ENCODE measurements at regions not wholly inside any gene's neighbourhood (a gene's known extent, or its start where the extent isn't known, plus 50 kb on each side); places are given as distances from the start of the nearest gene placed in this dataset.
"Not testable (repeated sequence)": the region's sequence is repeated elsewhere in the genome, so short reads cannot be mapped to it uniquely, and the experiment has no call there.

DNA sequence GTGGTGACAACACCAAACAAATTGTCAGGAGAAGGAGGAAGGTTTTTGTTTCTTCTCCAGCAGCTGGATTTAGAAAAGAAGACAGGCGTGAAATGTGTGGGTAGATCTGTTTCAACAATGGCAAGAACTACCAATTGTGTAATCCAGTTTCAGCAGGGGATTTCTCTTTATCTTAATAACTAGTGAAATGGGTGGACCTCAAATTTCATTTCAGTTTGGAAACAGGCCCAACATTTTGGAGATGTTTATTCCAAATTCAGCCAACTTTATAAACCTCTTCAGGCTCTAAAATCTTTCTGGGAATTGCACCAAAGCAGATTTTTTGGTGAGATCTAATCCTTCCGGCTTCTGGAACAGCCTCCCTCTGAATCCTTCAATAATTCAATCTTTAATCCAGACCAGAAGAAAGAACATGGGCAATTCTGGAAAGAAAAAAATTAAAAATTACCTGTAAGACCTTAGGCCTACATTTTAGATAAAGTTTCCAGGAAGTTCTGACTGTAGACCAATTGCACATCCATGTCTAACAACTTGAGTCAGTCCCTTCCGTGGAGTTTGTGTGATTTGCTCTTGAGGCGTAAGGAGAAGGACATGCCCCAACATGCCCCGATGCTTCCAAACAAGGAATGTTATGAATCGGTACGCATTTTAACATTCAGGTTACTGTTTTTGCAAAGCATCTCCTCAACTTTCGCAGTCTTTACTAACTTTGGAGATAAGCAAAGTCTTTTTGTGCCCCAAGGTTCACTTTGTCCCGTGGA, 423.6 kb downstream of the IRX1 start:
- no peak for DNase-seq (ENCODE audit: low read depth)

DNA sequence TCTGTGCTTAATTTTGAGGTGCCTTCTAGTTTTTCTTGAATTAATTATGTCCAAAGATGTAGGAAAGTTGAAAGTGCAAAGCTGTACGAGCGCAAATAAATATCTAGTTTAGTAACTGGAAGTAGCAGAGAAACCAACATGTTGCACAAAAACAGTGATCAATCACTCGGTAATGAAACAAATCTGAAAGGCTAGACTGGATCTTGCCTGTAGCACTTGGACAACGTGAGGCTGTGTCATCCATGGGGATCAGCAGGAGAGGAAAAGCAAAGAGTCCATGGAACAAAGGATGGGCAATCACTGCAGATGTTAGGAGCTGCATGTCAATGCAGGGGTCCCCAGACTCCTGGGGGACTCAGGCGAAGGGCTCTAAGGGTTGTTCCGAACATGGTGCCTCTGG, 424.2 kb downstream of the IRX1 start:
- DNase-seq (ENCODE audit: low read depth): no peak

DNA sequence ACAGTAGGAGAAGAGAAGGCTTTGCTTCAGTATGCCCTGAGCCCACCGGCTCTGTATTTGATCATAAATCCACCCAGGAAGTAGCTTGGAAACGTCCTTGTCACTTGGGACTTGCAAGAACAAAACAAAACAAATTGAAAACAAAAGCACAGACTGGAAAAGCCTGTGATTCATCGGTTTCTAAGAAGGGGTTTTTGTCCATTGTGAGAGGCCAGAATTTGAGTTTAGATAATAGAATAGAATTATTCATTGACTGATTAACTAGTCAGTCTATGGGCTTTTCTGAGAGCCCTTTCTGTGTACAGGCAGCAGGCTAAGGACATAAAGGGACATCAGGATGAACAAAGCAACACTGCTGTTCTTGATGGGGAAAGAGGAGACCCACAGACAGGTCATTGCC, 424.8 kb downstream of the IRX1 start:
- DNase-seq (ENCODE audit: low read depth): no peak

DNA sequence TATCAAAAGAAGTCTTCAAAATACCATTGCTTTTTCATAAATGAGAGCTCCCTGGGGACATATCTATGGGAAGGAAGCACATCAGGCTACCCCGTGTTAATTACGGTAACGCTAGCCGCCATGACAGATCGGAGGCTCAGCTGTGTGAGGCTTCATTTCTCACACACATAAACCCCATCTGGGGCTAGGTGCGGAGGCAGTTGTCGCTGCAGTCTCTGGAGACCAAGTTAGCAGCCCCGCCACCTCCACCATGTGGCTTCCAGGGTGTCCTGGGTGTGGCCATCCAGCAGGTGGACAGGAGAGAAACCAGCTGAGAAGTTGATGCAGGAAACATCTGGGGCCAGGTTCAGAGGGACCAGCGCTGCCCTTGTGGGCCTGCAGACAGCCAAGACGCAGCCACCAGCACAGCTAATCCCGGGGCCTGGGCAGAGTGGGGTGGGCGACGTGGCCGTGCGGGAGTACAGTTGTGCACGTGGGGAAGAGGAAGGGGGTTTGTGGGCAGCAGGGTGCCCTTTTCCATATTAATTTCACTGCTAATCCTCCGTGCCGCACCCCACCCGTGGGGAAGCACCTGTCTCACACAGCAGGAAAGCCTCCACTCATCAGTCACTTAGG, 426.5 kb downstream of the IRX1 start:
- DNase-seq (ENCODE audit: low read depth): no peak

DNA sequence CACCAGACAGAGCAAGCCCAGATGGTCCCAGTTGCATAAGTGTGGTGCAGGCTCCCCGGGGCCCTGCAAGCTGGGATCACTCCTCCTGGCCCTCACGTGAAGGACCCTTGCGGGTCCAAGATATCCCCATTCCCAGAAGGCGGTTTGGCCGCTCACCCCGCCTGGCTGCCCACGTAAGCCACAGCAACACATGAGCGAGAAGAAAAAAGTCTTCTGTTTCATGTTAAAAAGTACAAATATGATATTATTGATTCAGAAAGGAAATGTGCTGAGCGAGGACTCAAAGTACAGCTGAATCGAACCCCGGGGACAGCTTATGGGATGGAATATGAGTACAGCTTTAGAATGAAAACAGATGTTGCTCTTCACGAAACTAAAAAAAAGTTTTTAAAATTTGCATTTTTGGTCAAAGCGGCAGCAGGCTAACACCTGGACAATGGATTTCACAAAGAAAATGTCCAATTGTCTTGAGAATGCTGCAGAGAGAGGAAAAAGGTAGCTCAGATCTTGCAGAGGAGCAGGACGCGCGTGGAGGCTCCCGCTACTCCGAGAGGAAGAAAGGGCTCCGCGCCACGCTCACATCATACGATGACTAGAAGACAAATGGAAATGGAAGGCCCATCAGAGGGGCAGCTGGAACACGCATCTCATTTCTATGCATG, 427.6 kb downstream of the IRX1 start:
- no peak for DNase-seq (ENCODE audit: low read depth)

DNA sequence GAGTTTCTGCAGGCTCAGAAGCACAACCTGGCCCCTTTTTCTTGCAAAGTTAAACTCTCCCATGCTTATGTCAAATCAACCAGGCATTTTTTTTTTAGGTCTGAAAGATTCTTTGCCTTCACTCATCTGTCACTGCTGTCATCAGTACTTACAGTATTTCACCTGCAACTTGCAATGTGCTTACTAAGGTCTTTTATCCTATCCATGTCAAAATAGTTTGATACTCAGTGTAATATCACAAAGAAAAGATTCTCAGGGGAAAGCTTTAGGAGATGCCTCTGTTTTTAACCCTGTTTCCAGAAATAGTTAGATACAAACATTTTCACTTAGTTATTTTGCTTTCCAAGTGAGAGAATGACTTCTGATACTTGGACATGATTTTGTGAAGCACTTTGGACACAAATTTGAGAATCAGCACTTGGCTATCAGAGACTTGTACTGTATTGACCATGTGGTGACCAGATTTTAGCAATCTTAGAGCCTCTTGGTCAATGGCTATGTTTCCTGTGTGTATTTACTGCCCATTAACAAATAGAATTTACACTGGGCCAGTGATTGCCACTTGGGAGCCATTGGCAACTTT, 428.2 kb downstream of the IRX1 start:
- DNase-seq (ENCODE audit: low read depth): no peak

DNA sequence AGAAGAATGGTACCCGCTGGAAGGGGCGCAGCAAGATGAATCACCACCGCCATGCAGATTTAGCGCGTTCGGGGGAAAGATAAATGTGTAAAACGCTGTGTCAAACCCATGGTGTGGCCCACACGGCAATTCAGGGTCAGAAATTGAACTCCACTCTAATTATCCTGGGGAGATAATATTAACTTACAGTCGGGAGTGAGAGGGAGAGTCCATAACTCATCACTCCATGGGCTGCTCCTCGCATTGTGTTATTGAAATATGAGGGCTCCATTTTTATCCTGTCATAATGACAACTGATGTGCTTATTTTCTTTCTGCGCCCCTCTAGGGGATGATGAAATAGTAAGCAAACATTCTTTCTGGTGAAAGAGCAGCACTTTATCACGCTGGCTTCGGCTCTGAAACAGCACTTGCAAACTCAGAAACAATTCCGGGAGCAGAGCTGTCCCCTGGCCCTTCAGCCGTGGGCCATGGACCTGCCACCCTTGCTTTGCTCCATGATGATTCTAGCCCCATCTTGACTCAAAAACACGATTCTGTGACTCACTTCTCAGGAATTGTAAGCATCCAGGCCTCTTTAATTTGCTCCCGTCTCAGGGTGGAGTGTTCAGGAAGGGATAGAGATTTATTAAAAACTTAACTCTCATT, 431.6 kb downstream of the IRX1 start:
- no peak for DNase-seq (ENCODE audit: low read depth)

DNA sequence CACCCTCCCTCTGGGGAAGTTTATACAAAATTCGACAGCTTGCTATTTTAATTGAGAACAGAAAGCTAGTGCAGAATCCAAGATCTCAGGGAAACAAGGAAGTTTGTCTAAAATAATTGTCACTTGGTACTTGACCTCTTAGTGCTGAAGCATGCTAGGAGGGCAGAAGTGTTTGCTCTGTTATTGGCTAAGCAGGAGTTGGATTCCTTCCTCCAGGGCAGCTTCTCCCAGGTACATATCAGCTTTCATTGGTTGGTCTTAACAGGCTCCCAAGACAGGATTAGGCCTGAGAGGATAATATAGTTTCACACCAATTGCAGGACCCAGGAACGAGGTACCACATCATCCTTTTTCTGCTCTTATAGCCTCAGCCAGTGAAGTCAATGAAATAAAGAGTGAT, 432.8 kb downstream of the IRX1 start:
- no peak for DNase-seq (ENCODE audit: low read depth)

DNA sequence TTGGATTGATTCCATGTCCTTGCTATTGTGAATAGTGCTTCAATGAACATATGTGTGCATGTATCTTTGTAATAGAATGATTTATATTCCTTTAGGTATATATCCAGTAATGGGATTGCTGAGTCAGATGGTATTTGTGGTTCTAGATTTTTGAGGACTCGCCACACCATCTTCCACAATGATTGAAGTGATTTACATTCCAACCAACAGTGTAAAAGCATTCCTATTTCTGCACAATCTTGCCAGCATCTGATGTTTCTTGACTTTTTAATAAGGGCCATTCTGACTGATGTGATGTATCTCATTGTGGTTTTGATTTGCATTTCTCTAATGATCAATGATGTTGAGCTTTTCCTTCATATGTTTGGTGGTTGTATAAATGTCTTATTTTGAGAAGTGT, 437.9 kb downstream of the IRX1 start:
- DNase-seq (ENCODE audit: low read depth): not testable (repeated sequence)

DNA sequence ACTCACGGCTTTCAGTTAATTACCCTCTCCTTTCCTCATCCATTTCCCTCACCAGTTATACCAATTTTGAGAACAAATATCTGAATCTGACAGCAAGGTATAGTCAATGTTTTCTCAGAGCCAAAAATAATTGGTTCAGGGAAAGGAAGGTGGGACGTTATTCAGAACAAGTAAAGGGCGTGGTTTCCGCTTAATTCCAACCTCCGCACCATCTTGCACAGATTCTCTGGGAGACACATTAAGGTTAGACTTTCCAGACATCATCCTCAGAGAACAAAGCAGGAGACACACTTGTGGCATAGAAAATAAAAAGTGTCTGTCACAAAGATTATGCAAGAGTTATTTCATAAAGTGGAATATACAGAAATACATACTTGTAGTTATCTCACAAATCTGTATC, 441.2 kb downstream of the IRX1 start:
- DNase-seq (ENCODE audit: low read depth): no peak

DNA sequence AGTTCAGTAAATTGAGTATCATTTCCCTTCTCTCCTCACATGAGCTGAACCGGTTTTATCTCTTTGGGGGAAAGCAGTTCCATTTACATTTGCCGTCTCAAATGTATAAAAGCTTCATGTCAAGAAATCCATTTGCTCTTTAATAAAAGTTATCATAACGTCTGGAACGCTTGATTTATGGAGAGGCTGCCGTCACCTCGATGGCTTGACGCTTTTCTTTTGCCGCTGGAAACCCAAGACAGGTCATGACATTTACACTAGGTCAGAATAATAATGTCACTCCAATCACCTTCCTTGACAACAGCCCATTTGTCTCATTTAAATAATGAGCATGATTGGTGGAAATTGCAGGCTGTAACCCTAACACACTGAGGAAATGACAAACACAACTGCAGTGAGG, 443.4 kb downstream of the IRX1 start:
- no peak for DNase-seq (ENCODE audit: low read depth)

DNA sequence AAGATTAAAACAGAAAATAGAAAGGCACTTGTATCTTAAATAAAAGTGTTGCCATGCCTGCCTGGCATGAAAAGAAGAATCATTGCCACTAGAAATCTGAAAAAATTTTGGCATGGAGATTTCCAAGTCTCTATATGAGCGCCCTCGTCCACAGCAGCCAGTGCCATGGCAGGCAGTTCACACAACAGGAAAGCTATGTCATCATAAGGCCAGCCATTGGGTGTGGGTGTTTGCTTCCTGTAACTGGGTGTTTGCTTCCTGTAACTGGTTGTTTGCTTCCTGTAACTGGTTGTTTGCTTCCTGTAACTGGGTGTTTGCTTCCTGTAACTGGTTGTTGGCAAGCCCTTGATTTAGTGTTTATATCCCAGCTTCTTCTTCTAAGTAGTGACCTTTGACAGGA, 446.7 kb downstream of the IRX1 start:
- DNase-seq (ENCODE audit: low read depth): no peak

DNA sequence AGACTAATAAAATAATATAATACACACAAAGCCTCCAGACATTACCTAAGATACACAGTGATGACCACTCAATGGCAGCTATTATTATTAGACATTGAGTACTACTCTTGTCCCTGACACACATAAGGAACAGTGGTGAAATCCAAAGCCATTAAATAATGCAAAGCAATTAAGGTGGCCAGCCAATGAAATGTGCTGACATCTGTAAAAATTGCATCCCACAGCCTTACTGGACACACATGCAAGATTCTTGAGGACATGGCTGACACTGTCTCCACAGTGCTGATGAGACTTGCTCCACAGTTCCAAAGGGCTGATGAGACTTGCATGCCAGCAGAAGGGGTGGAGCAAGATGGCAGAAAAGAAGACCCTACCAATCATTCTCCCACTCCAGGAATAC, 447.5 kb downstream of the IRX1 start:
- DNase-seq (ENCODE audit: low read depth): no peak

DNA sequence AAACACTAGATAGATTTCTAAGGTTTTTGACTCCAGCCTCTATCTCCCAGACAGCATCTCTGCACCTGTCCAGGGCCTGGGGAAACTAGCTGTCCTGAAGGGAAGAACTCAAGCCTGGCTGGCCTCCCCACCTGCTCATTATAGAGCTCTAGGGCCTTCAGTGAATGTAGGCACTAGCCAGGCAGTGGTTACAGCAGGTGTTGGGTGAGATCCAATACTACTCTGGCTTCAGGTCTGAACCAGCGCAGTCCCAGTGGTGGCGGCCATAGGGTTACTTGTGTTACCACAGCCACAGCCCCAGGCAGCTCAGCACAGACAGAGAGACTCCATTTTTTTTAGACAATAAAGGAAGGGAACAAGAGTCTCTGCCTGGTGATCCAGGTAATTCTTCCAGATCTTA, 449.2 kb downstream of the IRX1 start:
- DNase-seq (ENCODE audit: low read depth): no peak

DNA sequence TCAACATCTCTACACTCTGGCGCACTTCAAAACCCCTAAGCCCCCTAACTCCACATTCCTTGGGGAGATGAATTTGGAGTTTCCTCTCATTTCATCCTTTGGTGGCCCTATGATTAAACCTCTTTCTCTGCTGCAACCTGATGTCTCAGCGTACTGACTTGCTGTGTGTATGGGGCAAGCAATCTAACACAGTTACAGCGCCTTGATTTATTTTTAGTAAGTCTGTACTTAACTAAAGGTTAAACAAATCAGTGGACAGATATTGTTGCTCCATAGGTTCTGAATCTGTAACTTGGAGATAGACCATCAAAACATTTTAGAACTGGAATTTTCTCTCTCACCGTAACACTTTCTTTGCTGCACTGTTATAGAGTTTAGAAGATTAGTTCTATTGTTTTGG, 452.8 kb downstream of the IRX1 start:
- DNase-seq (ENCODE audit: low read depth): no peak

DNA sequence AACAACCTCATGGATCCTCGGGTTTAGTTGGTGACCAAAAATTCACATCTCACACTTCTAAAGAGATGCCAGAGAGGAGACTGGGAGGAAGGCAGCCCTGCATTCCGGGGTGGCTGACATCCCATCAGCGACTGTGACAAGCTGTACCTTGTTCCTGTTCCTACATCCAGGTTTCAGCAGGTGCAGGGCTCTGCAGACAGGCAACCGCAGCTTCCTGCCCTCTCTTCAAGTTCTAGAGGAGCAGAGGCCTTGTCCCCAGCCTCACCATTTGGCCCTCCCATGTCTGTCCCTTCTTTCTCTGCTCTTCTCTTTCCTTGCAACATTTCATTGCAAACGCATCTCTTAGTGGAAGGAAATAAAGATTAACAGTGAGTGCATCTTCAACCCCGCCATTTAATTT, 454.6 kb downstream of the IRX1 start:
- DNase-seq (ENCODE audit: low read depth): no peak

DNA sequence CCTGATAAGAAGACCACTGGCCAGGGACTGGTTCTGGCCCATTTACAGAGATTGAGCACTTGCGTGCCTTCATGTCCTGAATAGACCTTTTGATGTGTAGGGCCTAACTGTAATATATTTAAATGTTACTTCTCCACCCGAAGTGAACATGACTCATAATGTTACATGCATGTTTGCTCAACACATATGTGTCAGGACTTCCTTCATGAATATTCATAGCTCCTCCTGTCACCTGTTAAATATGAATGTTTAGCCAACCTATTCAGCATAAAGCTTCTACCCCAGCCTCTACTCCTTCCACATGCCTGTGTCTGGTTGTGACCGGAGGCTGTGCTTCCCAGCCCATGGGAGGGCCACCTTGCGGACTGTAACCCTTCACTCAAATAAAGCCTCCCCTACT, 457.5 kb downstream of the IRX1 start:
- no peak for DNase-seq (ENCODE audit: low read depth)

DNA sequence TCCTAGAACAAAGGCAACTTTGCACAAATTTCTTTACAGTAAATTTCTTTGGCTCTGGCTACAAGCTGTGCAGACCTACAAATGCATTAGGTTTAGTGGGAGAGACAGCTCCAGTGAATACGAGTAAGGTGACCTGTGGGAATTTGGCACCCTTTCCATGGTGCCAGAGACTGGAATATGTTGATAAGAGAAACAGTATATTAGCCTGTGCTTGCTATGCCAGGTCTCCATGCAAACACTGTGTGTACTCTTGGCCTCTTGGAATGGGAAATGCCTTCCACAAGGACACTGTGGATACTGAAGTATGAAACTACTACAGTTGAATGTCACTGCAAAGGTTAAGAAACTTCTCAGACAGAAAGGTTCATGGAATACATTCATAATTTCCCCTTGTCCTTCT, 458.5 kb downstream of the IRX1 start:
- no peak for DNase-seq (ENCODE audit: low read depth)

DNA sequence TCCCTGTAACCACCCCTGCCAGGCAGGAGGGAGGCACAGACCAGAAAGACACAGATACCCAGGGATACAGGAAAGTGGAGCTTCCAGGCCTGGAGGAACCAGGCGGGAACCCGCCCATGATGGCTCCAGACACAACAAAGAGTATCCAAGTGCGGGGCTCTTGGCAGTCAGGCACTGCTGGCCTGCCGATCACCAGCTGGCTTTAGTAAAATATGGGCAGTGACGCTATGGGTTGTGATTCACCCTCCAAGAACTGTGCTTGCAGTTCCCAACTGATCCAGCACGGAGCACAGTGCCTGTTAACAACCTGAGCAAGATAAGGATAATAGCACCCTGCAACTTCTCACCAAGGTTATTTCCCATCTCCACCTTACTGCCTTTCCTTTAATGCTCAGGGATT, 463.3 kb downstream of the IRX1 start:
- no peak for DNase-seq (ENCODE audit: low read depth)

DNA sequence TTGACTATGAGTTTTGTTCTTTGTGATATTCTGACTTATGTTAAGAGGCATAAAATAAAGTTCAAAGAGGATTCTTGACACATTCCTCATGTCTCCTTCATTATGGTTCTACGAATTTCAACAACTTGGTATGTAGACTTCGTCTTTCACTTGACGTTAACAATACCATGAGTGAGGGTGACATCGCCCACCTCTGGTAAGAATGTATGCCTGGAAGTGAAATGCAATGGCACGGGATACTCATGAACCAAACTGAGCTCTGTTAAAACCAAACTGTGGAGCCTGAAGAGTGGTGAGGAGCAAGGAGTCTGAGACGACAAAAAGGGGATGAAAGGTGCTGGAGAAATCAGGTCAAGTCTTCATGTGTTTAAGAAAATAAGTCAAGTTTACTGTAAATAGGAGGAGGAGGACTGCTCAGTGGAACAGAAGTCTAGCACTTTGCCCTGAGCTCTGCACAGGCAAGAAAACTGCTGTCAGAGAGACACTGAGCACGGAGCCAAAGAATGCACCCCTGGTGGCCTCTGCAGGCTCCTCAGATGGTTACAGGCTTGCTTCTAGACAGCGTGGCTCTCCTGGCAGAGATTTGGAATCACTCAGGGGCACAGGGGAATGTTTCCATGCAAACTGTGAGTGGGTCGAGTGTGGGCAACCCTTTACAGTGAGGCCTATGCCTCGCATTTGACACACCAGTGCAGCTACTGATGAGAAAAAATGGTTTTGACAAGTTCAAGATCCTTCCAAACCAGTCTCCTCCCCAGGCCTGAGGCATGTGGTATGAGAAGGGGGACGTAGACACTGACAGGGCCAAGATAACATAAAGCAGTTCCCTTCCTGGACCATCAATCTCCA, 470.1 kb downstream of the IRX1 start:
- DNase-seq (ENCODE audit: low read depth): no peak

DNA sequence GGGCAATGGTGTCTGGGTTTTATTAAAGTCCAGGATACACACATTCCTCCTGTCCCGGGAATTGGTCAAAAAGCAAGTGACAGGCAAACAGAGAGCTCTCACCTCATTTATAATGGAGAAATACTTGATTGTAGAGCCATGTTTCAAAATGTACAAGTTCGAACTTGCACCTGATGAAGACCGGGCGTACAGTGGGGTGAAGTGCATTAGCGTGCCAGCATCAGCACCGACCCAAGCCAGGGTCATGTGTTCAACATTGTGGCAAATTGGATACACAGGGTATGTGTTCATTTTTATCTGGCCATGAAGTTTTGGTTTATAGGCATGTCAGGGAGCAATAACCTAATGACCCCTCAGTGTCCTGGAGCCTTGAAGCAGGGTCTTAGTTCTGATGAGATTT, 472.5 kb downstream of the IRX1 start:
- DNase-seq (ENCODE audit: low read depth): no peak

DNA sequence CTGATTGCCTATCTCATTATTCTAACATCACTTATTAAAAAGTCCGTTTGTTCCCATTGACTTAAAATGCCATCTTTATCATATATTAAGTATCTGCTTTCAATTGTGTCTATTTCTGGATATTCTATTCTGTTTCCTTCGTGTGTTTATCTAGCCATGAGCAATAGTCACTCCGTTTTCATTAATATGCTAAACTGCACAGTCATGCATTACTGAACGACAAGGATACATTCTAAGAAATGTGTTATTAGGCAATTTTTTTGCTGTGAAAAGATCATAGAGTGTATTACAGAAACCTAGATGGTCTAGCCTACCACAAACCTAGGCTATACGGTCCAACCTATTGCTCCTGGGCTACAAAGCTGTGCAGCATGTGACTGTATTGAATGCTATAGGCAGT, 482.9 kb downstream of the IRX1 start:
- no peak for DNase-seq (ENCODE audit: low read depth)

Measured in stimulated activated CD8-positive, alpha-beta memory T cell treated with anti-CD3 and anti-CD28 coated beads, Interleukin-7, amount 100 ng/mL, for 24 hours (primary cell).